Prostate gland (tissue), 2 donors: ENCODE measurements at regions not wholly inside any gene's neighbourhood (a gene's known extent, or its start where the extent isn't known, plus 50 kb on each side); places are given as distances from the start of the nearest gene placed in this dataset.
"Not testable (repeated sequence)": the region's sequence is repeated elsewhere in the genome, so short reads cannot be mapped to it uniquely, and the experiment has no call there.

Experiments
- DNase-seq: peaks from one replicate; pipeline ENCODE4 v3.0.0-alpha.2; 2019; ENCODE audit warnings: low spot score
- H3K27ac ChIP-seq, 2 donors: fragments of 200-600 bp; sonication (generic); 2 replicates each; pipeline ENCODE4 v1.5.1; 2017 to 2019
- H3K27me3 ChIP-seq: fragments of 200-600 bp; sonication (generic); replicated peaks from 2 replicates; pipeline ENCODE4 v1.5.1; 2019; ENCODE audit not compliant: insufficient read depth
- H3K36me3 ChIP-seq, 2 donors: fragments of 200-600 bp; sonication (generic); 1 replicate in 1 of 2; 2 replicates in 1 of 2; pipeline versions ENCODE4 v1.5.1 to v1.8.1; 2017 to 2019
- H3K4me1 ChIP-seq: fragments of 200-600 bp; sonication (generic); replicated peaks from 2 replicates; pipeline ENCODE4 v1.5.1; 2019
- H3K4me3 ChIP-seq, 2 donors: fragments of 200-600 bp; sonication (generic); 2 replicates each; pipeline ENCODE4 v1.5.1; 2017 to 2019
- H3K9me3 ChIP-seq: fragments of 200-600 bp; sonication (generic); 2 replicates; pipeline ENCODE4 v1.5.1; 2017
- POLR2A ChIP-seq: fragments of 450-650 bp; IDR thresholded peaks from one replicate; pipeline ENCODE4 v1.6.1; 2016; ENCODE audit warnings: antibody characterized with exemption, mild to moderate bottlenecking
- POLR2AphosphoS5 ChIP-seq: sonication (generic); formaldehyde crosslinking; IDR thresholded peaks from one replicate; pipeline ENCODE4 v1.6.1; 2017; ENCODE audit warnings: antibody characterized with exemption
- WGBS: methylation state at CpG from one replicate; pipeline ENCODE4 v1.1.5; 2018; 5-methylcytosine and 5-hydroxymethylcytosine counted together
- intact Hi-C: fragments of 100-400 bp; cut with DNase I; formaldehyde crosslinking; loops from one replicate; pipeline ENCODE4 v1.14.2; 2022
- TF ChIP-seq, protein P1 (sequence below), 4 experiments: fragments of 200-600 bp in 2 of 4; fragments of 450-650 bp in 2 of 4; sonication (generic) in 2 of 4; IDR thresholded peaks; 1 replicate in 3 of 4; 2 replicates in 1 of 4; pipeline ENCODE4 v1.5.1; 2016 to 2019; ENCODE audit warnings: antibody characterized with exemption in 4 of 4, mild to moderate bottlenecking in 2 of 4, moderate library complexity in 2 of 4

DNA sequence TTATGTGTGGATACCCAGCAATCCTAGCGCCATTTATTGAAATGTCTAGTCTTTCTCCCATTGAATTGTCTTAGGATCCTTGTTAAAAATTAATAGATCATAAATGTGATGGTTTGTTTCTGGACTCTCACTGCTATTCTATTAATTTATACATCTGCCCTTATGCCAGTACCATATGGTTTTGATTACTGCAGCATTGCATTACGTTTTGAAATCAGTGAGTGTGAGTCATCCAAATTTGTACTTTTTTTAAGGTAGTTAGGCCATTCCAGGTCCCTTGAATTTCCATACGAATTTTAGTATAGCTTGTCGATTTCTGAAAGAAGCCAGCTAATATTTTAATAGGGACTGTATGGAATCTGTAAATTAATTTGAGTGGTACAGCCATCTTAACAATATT is 648.6 kb upstream of the ZNF385D start:
- no peak overlapping the region for H3K4me3 ChIP-seq
- H3K9me3 ChIP-seq = no peaks in the 10 kb centered on the region
- intact Hi-C loops = no loop called here
- TF ChIP-seq, protein P1, sequence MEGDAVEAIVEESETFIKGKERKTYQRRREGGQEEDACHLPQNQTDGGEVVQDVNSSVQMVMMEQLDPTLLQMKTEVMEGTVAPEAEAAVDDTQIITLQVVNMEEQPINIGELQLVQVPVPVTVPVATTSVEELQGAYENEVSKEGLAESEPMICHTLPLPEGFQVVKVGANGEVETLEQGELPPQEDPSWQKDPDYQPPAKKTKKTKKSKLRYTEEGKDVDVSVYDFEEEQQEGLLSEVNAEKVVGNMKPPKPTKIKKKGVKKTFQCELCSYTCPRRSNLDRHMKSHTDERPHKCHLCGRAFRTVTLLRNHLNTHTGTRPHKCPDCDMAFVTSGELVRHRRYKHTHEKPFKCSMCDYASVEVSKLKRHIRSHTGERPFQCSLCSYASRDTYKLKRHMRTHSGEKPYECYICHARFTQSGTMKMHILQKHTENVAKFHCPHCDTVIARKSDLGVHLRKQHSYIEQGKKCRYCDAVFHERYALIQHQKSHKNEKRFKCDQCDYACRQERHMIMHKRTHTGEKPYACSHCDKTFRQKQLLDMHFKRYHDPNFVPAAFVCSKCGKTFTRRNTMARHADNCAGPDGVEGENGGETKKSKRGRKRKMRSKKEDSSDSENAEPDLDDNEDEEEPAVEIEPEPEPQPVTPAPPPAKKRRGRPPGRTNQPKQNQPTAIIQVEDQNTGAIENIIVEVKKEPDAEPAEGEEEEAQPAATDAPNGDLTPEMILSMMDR (IDR thresholded peaks at IDR 0.05) = no peak
- TF ChIP-seq POLR2AphosphoS5 (no peak), POLR2A (no peak)
- no peaks in the 10 kb centered on the region for H3K4me1 ChIP-seq
- H3K27me3 ChIP-seq = no peaks in the 10 kb centered on the region
- DNase-seq = no peak
- WGBS = 78% methylated on average over 4 of the region's 4 CpGs
- H3K36me3 ChIP-seq = no peaks in the 10 kb centered on the region
- no peak overlapping the region for H3K27ac ChIP-seq

DNA sequence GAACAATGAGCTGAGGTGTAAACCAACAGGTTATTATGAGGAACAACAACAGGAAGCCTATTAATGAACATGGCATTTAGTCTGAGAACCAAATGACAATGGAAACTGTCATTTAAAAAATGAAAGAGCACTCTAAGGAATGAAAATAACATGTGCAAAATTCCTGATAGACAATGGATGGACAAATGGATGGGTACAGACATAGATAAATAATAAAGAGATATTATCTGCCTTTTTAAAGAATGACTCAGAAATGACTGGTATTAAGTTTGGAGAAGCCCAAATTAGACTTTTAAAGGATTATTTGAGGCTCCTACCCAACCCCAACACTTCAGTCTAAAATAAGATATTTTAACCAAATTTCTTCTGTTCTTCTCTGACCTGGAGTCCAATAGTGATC is 650.5 kb upstream of the ZNF385D start:
- no peak for DNase-seq
- Histone ChIP-seq H3K27ac (no peak overlapping the region), H3K9me3 (no peaks in the 10 kb centered on the region), H3K4me1 (no peaks in the 10 kb centered on the region), H3K4me3 (no peak overlapping the region), H3K36me3 (no peaks in the 10 kb centered on the region), H3K27me3 (no peaks in the 10 kb centered on the region)
- TF ChIP-seq POLR2AphosphoS5 = no peak
- TF ChIP-seq, protein P1 (IDR thresholded peaks at IDR 0.05) = no peak
- no peak for TF ChIP-seq POLR2A
- intact Hi-C loops = no loop called here

DNA sequence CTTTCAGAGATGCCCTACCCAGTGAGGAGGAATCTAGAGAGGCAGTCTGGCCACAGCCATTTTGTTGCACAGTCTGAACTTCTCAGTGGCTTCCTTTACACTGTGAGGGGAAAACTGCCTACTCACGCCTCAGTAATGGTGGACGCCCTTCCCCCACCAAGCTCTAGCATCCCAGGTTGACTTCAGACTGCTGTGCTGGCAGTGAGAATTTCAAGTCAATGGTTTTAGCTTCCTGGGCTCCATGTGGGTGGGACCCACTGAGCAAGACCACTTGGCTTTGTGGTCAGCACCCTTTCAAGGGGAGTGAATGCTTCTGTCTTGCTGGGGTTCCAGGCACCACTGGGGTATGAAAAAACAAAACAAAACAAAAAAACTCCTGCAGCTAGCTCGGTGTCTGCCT is 663.2 kb upstream of the ZNF385D start:
- Histone ChIP-seq H3K27me3 (no peaks in the 10 kb centered on the region), H3K36me3 (no peaks in the 10 kb centered on the region), H3K4me1 (no peaks in the 10 kb centered on the region), H3K27ac (no peak overlapping the region), H3K9me3 (no peaks in the 10 kb centered on the region), H3K4me3 (no peak overlapping the region)
- 88% methylated on average over 3 of the region's 3 CpGs for WGBS
- intact Hi-C loops = no loop called here
- TF ChIP-seq POLR2AphosphoS5 (no peak), POLR2A (no peak)
- TF ChIP-seq, protein P1 (IDR thresholded peaks at IDR 0.05) = no peak
- no peak for DNase-seq

DNA sequence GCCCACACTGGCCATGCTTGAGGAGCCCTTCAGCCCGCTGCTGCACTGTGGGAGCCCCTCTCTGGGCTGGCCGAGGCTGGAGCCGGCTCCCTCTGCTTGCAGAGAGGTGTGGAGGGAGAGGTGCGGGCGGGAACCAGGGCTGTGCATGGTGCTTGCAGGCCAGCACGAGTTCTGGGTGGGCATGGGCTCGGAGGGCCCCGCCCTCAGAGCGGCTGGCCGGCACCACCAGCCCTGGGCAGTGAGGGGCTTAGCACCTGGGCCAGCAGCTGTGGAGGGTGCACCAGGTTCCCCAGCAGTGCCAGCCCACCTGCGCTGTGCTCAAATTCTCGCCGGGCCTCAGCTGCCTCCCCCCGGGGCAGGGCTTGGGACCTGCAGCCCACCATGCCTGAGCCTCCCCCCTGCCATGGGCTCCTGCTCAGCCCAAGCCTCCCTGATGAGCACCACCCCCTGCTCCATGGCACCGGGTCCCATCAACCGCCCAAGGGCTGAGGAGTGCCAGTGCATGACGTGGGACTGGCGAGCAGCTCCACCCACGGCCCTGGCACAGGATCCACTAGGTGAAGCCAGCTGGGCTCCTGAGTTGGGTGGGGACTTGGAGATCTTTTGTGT is 665.9 kb upstream of the ZNF385D start:
- intact Hi-C loops = not testable (repeated sequence)

DNA sequence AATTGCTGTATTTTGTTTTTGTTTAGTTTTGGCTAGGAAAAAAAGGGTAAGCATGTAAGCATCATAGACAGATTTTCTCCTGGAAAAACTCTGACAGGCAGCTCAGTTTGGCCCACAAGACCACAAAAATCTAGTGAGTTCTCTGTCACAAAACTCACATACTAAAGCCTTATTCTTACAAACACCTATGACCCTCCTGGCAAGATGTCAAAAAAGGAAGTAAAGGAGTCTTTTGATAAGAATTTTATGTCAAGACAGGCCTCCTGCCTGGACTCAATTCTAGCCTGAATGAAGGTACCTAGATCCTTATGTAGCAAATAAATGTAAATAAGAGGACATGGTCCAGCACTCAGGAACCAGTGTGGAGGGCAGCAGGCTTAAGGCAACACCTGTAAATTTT is 668.3 kb upstream of the ZNF385D start:
- Histone ChIP-seq H3K36me3 (no peaks in the 10 kb centered on the region), H3K27ac (no peak overlapping the region), H3K27me3 (no peaks in the 10 kb centered on the region), H3K4me3 (no peak overlapping the region), H3K4me1 (no peaks in the 10 kb centered on the region), H3K9me3 (no peaks in the 10 kb centered on the region)
- DNase-seq = no peak
- TF ChIP-seq, protein P1 (IDR thresholded peaks at IDR 0.05) = no peak
- TF ChIP-seq POLR2AphosphoS5 (no peak), POLR2A (no peak)
- intact Hi-C loops = no loop called here

More for the DNA sequence above, 665.9 kb upstream of the ZNF385D start:
- 74% methylated on average over 17 of the region's 19 CpGs for WGBS
- not testable (repeated sequence) for H3K27ac ChIP-seq, H3K4me3 ChIP-seq, H3K4me1 ChIP-seq, H3K9me3 ChIP-seq, H3K27me3 ChIP-seq, H3K36me3 ChIP-seq, DNase-seq
